Left ventricle myocardium inferior (tissue), 1 donor: ENCODE measurements at regions not wholly inside any gene's neighbourhood (a gene's known extent, or its start where the extent isn't known, plus 50 kb on each side); places are given as distances from the start of the nearest gene placed in this dataset.
"Not testable (repeated sequence)": the region's sequence is repeated elsewhere in the genome, so short reads cannot be mapped to it uniquely, and the experiment has no call there.

Experiments
- DNase-seq: peaks from one replicate; pipeline ENCODE4 v3.0.0-alpha.2; 2020
- H3K27ac ChIP-seq: fragments of 200-600 bp; replicated peaks from 2 replicates; pipeline ENCODE4 v1.8.0; 2021
- H3K27me3 ChIP-seq: fragments of 200-600 bp; 2 replicates; pipeline ENCODE4 v1.8.0; 2021; ENCODE audit warnings: low read depth
- H3K36me3 ChIP-seq: fragments of 200-600 bp; 2 replicates; pipeline ENCODE4 v1.8.0; 2021
- H3K4me1 ChIP-seq: fragments of 200-600 bp; 2 replicates; pipeline ENCODE4 v1.8.0; 2021
- H3K4me3 ChIP-seq: fragments of 200-600 bp; 2 replicates; pipeline ENCODE4 v1.8.0; 2021; ENCODE audit warnings: mild to moderate bottlenecking, moderate library complexity
- H3K9me3 ChIP-seq: fragments of 200-600 bp; replicated peaks from 2 replicates; pipeline ENCODE4 v1.8.0; 2021
- intact Hi-C: fragments of 100-400 bp; cut with micrococcal nuclease; formaldehyde crosslinking; loops from one replicate; pipeline ENCODE4 v1.11.0; 2022
- TF ChIP-seq, protein P1 (sequence below): fragments of 200-600 bp; IDR thresholded peaks from 2 replicates; pipeline ENCODE4 v1.8.0; 2021; ENCODE audit warnings: antibody characterized with exemption, mild to moderate bottlenecking, borderline replicate concordance
- donor health status: DM: no; HTN: yes; CAD: no; lungs with severe emphysema.

DNA sequence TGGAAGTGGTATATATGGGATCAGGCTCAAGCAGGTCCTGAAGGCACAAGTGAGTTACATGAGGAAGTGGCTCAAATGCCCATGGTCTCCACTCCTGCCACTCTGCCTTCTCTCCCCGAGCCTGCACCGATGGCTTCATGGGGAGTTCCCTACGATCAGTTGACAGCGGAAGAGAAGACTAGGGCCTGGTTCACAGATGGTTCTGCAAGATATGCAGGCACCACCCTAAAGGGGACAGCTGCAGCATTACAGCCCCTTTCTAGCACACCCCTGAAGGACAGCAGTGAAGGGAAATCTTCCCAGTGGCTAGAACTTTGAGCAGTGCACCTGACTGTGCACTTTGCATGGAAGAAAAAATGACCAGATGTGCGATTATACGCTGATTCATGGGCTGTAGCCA is 95.3 kb downstream of the HOXA1 start:
- Histone ChIP-seq H3K4me1 (no peaks in the 10 kb centered on the region), H3K27me3 (peaks cover 15% of the 10 kb centered on the region), H3K9me3 (peaks cover 23% of the 10 kb centered on the region), H3K27ac (no peak overlapping the region), H3K36me3 (no peaks in the 10 kb centered on the region), H3K4me3 (no peak overlapping the region)
- intact Hi-C loops = no loop called here
- DNase-seq = no peak
- TF ChIP-seq, protein P1, sequence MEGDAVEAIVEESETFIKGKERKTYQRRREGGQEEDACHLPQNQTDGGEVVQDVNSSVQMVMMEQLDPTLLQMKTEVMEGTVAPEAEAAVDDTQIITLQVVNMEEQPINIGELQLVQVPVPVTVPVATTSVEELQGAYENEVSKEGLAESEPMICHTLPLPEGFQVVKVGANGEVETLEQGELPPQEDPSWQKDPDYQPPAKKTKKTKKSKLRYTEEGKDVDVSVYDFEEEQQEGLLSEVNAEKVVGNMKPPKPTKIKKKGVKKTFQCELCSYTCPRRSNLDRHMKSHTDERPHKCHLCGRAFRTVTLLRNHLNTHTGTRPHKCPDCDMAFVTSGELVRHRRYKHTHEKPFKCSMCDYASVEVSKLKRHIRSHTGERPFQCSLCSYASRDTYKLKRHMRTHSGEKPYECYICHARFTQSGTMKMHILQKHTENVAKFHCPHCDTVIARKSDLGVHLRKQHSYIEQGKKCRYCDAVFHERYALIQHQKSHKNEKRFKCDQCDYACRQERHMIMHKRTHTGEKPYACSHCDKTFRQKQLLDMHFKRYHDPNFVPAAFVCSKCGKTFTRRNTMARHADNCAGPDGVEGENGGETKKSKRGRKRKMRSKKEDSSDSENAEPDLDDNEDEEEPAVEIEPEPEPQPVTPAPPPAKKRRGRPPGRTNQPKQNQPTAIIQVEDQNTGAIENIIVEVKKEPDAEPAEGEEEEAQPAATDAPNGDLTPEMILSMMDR = no peak

DNA sequence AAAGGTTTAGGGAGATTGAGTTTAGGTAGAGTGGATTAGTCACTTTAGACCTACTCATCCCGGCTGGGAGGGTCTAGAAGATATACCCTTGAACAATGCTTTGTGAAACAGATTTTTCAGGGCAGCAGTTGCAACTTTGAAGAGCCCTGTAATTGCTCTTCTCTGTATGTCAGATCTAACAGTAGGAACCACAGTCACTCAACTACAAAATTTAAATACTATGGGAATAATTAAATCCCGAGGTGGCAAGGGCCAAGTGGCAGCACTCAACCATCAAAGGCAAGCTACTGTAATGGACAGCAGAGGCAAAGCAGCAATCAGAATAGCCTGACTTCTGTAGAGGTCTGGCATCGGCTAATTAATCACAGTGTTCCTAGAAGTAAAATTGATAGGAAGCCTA is 97.5 kb downstream of the HOXA1 start:
- DNase-seq, H3K36me3 ChIP-seq, H3K4me1 ChIP-seq, H3K27ac ChIP-seq, H3K4me3 ChIP-seq, intact Hi-C loops: not testable (repeated sequence)
- Histone ChIP-seq H3K27me3 (peaks cover 32% of the 10 kb centered on the region), H3K9me3 (peaks cover 23% of the 10 kb centered on the region)

DNA sequence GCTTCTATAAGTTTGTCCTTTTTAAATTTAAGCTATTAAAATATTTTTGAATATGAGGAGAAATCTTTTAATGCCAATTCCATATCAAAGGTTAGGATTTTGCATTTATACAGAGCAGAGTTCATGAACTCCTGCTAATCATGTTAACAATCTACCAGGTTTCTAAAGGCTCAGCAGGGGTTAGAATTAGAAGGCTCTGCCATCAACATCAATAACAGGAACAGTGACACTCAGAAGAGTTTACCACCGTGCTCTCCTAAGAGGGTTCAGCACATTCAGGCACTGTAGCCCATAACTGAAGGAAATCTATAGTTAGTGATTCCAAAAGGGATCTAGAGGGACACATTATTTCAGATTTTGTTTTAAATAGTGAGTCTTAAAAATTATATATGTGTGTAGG is 100.1 kb downstream of the HOXA1 start:
- Histone ChIP-seq H3K27me3 (peaks cover 32% of the 10 kb centered on the region), H3K36me3 (no peaks in the 10 kb centered on the region), H3K4me3 (no peak overlapping the region), H3K9me3 (peaks cover 23% of the 10 kb centered on the region), H3K4me1 (no peaks in the 10 kb centered on the region), H3K27ac (no peak overlapping the region)
- intact Hi-C loops = no loop called here
- TF ChIP-seq, protein P1 = no peak
- no peak for DNase-seq

DNA sequence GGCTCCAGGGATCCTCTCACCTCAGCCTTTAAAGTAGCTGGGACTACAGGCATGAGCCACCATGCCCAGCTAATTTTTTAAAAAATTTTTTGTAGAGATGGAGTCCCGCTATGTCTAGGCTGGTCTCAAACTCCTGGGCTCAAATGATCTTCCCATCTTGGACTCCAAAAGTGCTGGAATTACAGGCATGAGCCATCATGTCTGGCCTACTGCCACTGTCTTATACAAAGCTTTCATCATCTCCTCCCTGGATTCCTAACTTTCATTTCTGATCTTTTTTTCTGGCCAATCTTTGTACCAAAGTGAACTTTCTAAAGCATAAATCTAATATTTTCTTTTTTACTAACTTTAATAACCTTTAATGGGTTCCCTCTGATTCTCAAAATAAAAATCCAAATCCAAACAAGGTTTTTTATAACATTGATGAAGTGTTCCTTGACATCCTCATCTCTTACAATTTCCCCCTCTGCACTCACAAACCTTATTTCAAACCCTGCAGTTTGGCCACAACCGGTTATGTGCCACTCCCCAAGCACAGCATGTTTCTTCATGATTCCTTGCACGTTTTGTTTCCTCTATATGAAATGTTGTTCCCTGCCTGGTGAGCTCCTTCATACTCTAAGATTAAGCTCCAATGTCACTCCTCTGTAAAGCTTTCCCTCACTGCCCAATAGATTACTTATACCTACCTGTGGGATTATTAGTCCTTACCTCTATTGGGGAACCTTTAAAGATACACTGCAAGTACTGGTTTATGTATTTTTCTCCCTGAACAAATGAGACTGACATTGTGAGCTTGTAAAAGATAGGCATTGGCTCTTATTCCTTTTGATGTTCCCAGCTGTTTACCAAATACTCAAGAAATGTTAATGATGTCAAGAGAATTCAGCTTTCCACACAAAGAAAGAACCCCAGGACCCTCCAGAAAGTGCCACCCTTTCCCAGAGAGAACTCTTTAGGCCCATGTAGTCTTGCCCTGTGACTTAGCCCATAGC is 101.7 kb downstream of the HOXA1 start:
- intact Hi-C loops = no loop called here
- no peaks in the 10 kb centered on the region for H3K36me3 ChIP-seq
- no peak overlapping the region for H3K27ac ChIP-seq
- peaks cover 32% of the 10 kb centered on the region for H3K27me3 ChIP-seq
- no peak for DNase-seq
- no peak overlapping the region for H3K4me3 ChIP-seq
- H3K9me3 ChIP-seq = peaks cover 20% of the 10 kb centered on the region
- TF ChIP-seq, protein P1 = no peak
- no peaks in the 10 kb centered on the region for H3K4me1 ChIP-seq

DNA sequence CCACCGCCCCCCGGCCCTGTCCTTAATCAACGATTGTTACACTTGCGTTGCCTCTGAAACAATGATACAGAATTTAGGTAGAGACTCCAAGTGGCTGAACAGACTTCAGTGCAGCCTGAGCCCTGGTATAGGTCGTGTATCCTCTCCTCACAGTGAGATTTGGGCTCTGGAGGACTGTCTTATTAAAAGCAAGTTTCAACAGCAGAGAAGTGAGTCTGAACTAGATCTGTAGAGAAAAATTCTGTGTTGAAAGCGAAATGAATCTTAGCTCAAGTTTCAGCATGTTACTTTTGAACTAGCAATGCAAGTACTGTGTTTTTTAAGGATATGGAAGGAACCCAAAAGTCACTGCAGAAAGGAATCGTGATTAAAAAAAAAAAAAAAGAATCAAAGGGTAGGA is 103.1 kb downstream of the HOXA1 start:
- H3K27me3 ChIP-seq = peaks cover 32% of the 10 kb centered on the region
- TF ChIP-seq, protein P1 = no peak
- intact Hi-C loops = no loop called here
- H3K9me3 ChIP-seq = peaks cover 6% of the 10 kb centered on the region
- H3K36me3 ChIP-seq = no peaks in the 10 kb centered on the region
- H3K27ac ChIP-seq = no peak overlapping the region
- no peak for DNase-seq
- no peaks in the 10 kb centered on the region for H3K4me1 ChIP-seq
- H3K4me3 ChIP-seq = no peak overlapping the region

DNA sequence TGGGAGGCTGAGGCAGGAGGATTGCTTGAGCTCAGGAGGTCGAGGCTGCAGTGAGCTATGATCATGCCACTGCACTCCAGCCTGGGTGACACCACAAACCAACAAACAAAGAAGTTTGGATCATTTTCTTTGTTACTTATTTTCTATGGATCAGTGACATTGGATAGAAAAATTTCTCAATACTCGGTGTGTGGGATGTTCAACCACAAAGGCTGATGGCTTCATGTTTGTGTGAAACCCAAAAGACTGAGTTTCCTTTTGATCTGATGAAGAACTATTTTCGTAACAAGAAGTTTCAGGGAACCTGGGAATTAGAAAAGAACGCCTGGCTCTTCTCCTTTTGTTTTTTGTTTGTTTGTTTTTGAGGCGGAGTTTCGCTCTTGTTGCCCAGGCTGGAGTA is 104.0 kb downstream of the HOXA1 start:
- Histone ChIP-seq H3K4me3 (no peak overlapping the region), H3K4me1 (no peaks in the 10 kb centered on the region), H3K27me3 (peaks cover 29% of the 10 kb centered on the region), H3K36me3 (no peaks in the 10 kb centered on the region), H3K9me3 (no peaks in the 10 kb centered on the region), H3K27ac (no peak overlapping the region)
- DNase-seq = no peak
- intact Hi-C loops = no loop called here
- TF ChIP-seq, protein P1 = no peak
